Astrocyte of the cerebellum (primary cell): ENCODE measurements at regions not wholly inside any gene's neighbourhood (a gene's known extent, or its start where the extent isn't known, plus 50 kb on each side); places are given as distances from the start of the nearest gene placed in this dataset.
"Not testable (repeated sequence)": the region's sequence is repeated elsewhere in the genome, so short reads cannot be mapped to it uniquely, and the experiment has no call there.

Experiments
- DNase-seq: peaks from one replicate; pipeline ENCODE4 v3.0.0-alpha.2; 2011; ENCODE audit warnings: low read depth
- H3K4me3 ChIP-seq: 2 replicates; pipeline ENCODE4 v1.5.1; 2011; ENCODE audit warnings: mild to moderate bottlenecking, low read depth, low read length, moderate library complexity
- in situ Hi-C: cut with HindIII; loops from 2 replicates; pipeline ENCODE4 v1.10.0; 2017; ENCODE audit warnings: low sequenced_read_pairs
- TF ChIP-seq, protein P1 (sequence below): IDR thresholded peaks from 2 replicates; pipeline ENCODE4 v1.5.1; 2012; ENCODE audit warnings: low read length, low read depth, moderate library complexity, mild to moderate bottlenecking; ENCODE audit errors: missing control alignments

DNA sequence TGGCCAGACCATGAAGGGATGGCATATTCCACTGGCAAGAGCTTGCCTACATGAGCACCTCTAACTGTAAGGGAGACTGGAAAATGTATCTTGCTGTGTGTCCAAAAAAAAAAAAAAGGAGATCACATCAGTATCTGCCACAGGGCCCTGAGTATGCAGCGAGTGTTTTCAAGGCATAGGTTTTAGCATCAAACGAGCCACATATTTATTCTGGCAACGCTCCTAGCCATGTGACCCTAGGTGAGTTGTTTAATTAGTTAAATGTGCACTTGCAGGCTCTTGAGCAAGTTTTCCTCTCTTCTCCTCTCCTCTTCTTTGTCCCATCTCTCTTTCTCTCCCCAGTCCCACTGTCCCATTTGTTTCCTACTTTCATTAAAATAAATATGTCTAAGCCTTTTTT lies 428.7 kb upstream of the AKR1E2 start:
- H3K4me3 ChIP-seq: no peak overlapping the region
- in situ Hi-C loops: no loop called here
- no peak for DNase-seq
- TF ChIP-seq, protein P1, sequence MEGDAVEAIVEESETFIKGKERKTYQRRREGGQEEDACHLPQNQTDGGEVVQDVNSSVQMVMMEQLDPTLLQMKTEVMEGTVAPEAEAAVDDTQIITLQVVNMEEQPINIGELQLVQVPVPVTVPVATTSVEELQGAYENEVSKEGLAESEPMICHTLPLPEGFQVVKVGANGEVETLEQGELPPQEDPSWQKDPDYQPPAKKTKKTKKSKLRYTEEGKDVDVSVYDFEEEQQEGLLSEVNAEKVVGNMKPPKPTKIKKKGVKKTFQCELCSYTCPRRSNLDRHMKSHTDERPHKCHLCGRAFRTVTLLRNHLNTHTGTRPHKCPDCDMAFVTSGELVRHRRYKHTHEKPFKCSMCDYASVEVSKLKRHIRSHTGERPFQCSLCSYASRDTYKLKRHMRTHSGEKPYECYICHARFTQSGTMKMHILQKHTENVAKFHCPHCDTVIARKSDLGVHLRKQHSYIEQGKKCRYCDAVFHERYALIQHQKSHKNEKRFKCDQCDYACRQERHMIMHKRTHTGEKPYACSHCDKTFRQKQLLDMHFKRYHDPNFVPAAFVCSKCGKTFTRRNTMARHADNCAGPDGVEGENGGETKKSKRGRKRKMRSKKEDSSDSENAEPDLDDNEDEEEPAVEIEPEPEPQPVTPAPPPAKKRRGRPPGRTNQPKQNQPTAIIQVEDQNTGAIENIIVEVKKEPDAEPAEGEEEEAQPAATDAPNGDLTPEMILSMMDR: no peak

DNA sequence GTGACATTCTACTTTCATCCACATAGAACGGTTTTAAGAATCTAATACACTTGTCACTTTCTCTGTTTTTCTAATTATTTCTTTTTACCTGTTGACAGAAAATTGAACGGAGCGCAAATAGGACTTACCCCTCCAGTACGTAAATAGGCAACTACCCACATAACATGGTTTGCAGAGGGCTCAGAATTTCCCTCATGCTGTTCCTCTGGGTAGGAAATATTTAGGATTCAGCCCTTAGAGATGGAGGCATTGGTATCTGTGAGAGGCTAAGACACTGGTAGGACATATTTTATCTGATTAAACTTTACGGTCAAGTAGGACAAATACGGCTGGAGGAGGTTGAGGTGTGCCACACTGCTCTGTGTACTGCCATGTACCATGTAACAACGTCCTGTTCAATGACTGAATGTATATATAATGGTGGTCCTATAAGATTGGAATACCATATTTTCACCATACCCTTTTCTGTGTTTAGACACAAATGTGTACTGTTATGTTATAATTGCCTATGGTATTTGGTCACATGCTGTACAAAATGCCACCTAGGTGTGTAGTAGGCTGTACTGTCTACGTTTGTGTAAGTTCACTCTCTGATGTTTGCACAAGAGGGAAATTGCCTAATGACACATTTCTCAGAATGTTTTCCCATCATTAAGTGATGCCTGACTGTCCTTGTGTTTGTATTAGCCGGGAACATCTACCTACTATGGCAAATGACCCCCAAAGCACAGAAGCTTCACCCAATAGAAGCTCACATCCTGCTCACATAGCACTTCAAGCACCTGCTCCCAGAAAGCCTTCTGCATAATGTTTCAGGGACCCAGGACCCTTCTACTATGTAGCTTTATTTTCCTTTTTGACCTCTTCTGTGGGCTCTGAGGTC lies 429.4 kb upstream of the AKR1E2 start:
- TF ChIP-seq, protein P1: no peak
- in situ Hi-C loops: no loop called here
- no peak overlapping the region for H3K4me3 ChIP-seq
- no peak for DNase-seq

DNA sequence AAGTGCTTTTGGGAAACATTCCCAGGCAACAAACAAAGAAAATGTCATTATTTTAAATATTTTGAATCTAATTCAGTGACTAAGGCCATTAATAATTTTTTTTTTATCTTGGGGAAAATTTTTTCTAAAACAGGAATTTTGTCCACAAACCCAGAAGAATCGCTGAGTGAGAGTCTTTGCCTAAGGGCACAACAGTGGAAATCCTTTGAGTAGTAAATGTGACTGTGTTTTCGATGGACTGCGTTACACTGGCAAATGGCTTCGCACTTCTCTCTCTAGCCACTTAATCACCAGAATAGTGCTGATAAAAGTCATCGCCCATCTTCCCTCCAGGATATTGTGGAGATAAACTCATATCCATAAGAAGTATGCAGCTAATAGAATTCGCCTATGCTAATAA lies 430.3 kb upstream of the AKR1E2 start:
- TF ChIP-seq, protein P1: no peak
- no peak for DNase-seq
- in situ Hi-C loops: no loop called here
- H3K4me3 ChIP-seq: no peak overlapping the region

DNA sequence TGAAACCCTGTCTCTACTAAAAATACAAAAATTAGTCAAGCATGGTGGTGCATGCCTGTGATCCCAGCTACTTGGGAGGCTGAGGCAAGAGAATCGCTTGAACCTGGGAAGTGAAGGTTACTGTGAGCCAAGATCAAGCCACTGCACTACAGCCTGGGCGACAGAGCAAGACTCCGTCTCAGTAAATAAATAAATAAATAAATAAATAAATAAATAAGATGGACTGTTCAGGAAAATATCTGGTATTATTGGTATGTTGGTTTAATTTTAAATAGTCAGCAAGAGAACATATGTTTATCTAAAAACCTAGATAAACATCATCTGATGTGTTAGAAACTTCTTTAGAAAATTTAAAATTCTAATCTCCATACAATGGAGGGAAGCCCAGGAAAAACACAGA lies 431.6 kb upstream of the AKR1E2 start:
- H3K4me3 ChIP-seq, DNase-seq, in situ Hi-C loops: not testable (repeated sequence)

DNA sequence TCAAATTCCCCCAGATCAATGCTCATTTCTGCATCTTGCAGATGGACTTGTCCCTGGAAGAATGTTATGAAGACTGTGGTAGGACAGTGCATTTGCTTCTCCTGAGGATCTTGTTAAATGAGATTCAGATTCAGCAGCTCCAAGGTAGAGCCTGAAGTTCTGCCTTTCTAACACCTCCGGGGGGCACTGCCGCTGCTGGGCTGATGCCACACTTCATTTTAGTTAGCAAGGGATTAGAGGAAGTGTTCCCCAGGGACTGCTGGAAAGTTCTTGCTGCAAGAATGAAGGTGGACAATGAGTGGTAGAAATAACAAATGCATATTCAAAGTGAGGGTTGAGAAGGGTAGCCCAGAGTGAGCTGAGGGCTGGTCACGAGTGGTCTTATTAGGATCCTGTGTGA lies 434.3 kb upstream of the AKR1E2 start:
- DNase-seq: no peak
- in situ Hi-C loops: no loop called here
- TF ChIP-seq, protein P1: no peak
- no peak overlapping the region for H3K4me3 ChIP-seq

DNA sequence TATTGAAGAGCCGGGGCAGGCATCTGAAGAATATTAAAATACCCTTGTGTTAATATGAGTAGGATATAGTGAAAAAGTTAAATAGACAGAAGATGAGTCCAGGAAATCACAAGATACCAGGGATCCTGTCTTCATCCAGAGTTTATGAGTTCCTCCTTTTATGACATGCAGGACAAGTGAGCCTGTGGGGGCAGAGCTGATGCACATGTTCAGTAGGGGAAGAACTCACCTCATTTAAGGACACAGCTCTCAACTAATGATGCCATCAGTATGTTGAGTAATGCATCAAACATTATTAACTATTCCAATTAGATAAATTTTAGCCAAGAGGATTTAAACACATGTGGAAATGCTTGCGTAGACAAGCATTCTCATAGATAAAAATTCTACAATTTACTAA lies 435.8 kb upstream of the AKR1E2 start:
- in situ Hi-C loops: no loop called here
- DNase-seq: no peak
- no peak overlapping the region for H3K4me3 ChIP-seq
- TF ChIP-seq, protein P1: no peak

DNA sequence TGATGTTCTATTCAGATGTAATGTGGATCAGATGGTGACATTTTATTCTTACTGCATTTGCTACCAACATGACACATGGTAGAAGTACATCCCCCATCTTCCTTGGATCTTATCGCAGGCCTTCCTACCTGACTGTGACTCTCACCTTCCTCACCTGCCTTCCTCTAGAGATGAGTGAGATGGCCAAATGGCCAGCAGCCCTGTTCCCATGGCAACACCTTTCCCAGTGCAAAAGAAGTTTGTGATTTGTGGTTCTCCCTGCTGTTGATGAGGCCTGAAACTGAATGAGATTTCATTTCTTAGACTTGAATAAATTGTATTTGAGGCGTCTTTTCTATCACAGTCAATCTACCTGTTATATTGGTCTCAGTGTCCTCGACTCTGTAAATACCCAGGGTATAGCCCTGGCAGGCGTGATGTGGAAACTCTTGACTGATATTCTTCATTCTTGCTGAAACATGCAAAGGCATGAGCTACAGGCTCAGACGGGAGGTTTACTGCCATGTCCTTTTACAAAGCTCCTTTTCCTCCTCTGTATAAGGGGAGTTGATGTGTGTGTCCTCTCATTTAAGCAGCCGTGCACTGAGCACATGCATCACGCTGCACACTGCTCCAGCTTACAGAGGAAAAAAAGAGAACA lies 440.7 kb upstream of the AKR1E2 start:
- DNase-seq: no peak
- H3K4me3 ChIP-seq: no peak overlapping the region
- TF ChIP-seq, protein P1: no peak
- in situ Hi-C loops: no loop called here
